HepG2 (cell line): ENCODE measurements at regions not wholly inside any gene's neighbourhood (a gene's known extent, or its start where the extent isn't known, plus 50 kb on each side); places are given as distances from the start of the nearest gene placed in this dataset.

Experiments used
- ATAC-seq: fragments of 200-7000 bp; cut with Tn5 transposase; 3 replicates; pipeline ENCODE4 v1.9.1; 2020; ENCODE audit warnings: mild to moderate bottlenecking, moderate library complexity
- BruUV-seq: library from RNA; stranded (reverse); fragments of 400-500 nt; replicated peaks from 2 replicates; lab custom pipeline; 2021; lab: Mats Ljungman, UMichigan
- CTCF ChIA-PET: fragments of 300-600 bp; formaldehyde crosslinking; extraction: SDS; loops from one replicate; lab custom pipeline; 2021; ENCODE audit warnings: low total read pairs, inconsistent platforms, low intra/inter-chr PET ratio; lab: Yijun Ruan, JAX
- POLR2A ChIA-PET: fragments of 350-600 bp; sonication (Branson Sonifier 250); formaldehyde crosslinking; loops from one replicate; lab custom pipeline; 2020; ENCODE audit warnings: antibody characterized with exemption, inconsistent platforms; lab: Yijun Ruan, JAX
- DNase-seq: peaks from one replicate; pipeline ENCODE4 v3.0.0-alpha.2; 2015; ENCODE audit warnings: low spot score
- FAIRE-seq: peaks from 3 replicates; lab custom pipeline; 2011; peaks lifted over from hg19 to GRCh38; lab: Jason Lieb, UNC
- H2AFZ ChIP-seq: one replicate; pipeline ENCODE4 v1.6.1; 2011; ENCODE audit warnings: low read length, inconsistent platforms
- H3K27ac ChIP-seq: fragments of 300-600 bp; 3 replicates; pipeline ENCODE4 v1.8.0; 2011; ENCODE audit warnings: mixed run types, mild to moderate bottlenecking, mixed read lengths, low read length, inconsistent platforms; ENCODE audit not compliant: insufficient read depth; ENCODE audit errors: extremely low read length
- H3K27me3 ChIP-seq, 2 experiments: fragments of 200-600 bp in 1 of 2; 2 replicates in 1 of 2; 3 replicates in 1 of 2; pipeline versions ENCODE4 v1.6.0 to v1.8.0; 2011; ENCODE audit warnings: low read length in 2 of 2, mild to moderate bottlenecking in 2 of 2, moderate library complexity in 2 of 2, inconsistent platforms in 1 of 2; ENCODE audit not compliant: insufficient read depth in 2 of 2, control insufficient read depth in 1 of 2
- H3K36me3 ChIP-seq, 2 experiments: fragments of 200-600 bp in 1 of 2; replicated peaks in 1 of 2; 2 replicates in 1 of 2; 3 replicates in 1 of 2; pipeline versions ENCODE4 v1.5.1 to v1.8.0; 2011; ENCODE audit warnings: low read length in 2 of 2, inconsistent platforms in 1 of 2; ENCODE audit not compliant: insufficient read depth in 2 of 2, control insufficient read depth in 1 of 2
- H3K4me1 ChIP-seq: 2 replicates; pipeline ENCODE4 v1.5.1; 2012; ENCODE audit warnings: low read length, inconsistent platforms; ENCODE audit not compliant: insufficient read depth
- H3K4me2 ChIP-seq: 2 replicates; pipeline ENCODE4 v1.6.0; 2011; ENCODE audit warnings: low read depth, low read length, inconsistent platforms
- H3K4me3 ChIP-seq, 3 experiments: fragments of 200-600 bp in 1 of 3; sonication (generic), shearing (Covaris generic) in 1 of 3; replicated peaks in 1 of 3; 2 replicates each; pipeline ENCODE4 v1.5.1; 2011 to 2016; ENCODE audit warnings: low read length in 3 of 3, inconsistent platforms in 2 of 3, low read depth in 2 of 3, mild to moderate bottlenecking in 2 of 3, control low read depth in 1 of 3, mixed read lengths in 1 of 3; ENCODE audit not compliant: insufficient read depth in 1 of 3
- H3K79me2 ChIP-seq: one replicate; pipeline ENCODE4 v1.6.1; 2011; ENCODE audit warnings: low read length, inconsistent platforms; ENCODE audit not compliant: insufficient read depth
- H3K9ac ChIP-seq: 2 replicates; pipeline ENCODE4 v1.6.0; 2011; ENCODE audit warnings: mild to moderate bottlenecking, low read depth, low read length, inconsistent platforms; ENCODE audit not compliant: insufficient read depth
- H3K9me3 ChIP-seq: 2 replicates; pipeline ENCODE4 v1.5.1; 2012; ENCODE audit warnings: mild to moderate bottlenecking, low read length
- H4K20me1 ChIP-seq: 2 replicates; pipeline ENCODE4 v1.6.0; 2011; ENCODE audit warnings: inconsistent platforms, mild to moderate bottlenecking, low read length, moderate library complexity; ENCODE audit not compliant: insufficient read depth
- CBX2 ChIP-seq, 2 experiments: fragments of 200-600 bp in 1 of 2; sonication (generic); formaldehyde crosslinking in 1 of 2; IDR thresholded peaks; 2 replicates each; pipeline versions ENCODE4 v1.7.0 to v1.8.1; 2018 to 2022; ENCODE audit warnings: low read depth in 2 of 2, low read length in 1 of 2, mild to moderate bottlenecking in 1 of 2, missing genetic modification reagents in 1 of 2
- ERF ChIP-seq: IDR thresholded peaks from 2 replicates; pipeline ENCODE4 v1.6.1; 2018; ENCODE audit warnings: missing biosample characterization, missing genetic modification reagents
- GATAD2A ChIP-seq: IDR thresholded peaks from 2 replicates; pipeline ENCODE4 v1.6.1; 2016
- KLF15 ChIP-seq: sonication (generic); formaldehyde crosslinking; IDR thresholded peaks from 2 replicates; pipeline ENCODE4 v1.8.1; 2023; ENCODE audit warnings: borderline replicate concordance, mild to moderate bottlenecking, inconsistent platforms, missing genetic modification reagents, mixed read lengths
- MYNN ChIP-seq: sonication (generic); formaldehyde crosslinking; IDR thresholded peaks from 2 replicates; pipeline ENCODE4 v1.4.0; 2020; ENCODE audit warnings: mild to moderate bottlenecking, low read depth, missing genetic modification reagents
- NFE2 ChIP-seq: sonication (generic); formaldehyde crosslinking; IDR thresholded peaks from 2 replicates; pipeline ENCODE4 v1.4.0; 2020; ENCODE audit warnings: missing genetic modification reagents
- NPAS2 ChIP-seq: sonication (generic); formaldehyde crosslinking; IDR thresholded peaks from 2 replicates; pipeline ENCODE4 v1.8.0; 2022; ENCODE audit warnings: mild to moderate bottlenecking, missing genetic modification reagents, borderline replicate concordance
- NR2F1 ChIP-seq, 2 experiments: fragments of 450-650 bp in 1 of 2; formaldehyde crosslinking in 1 of 2; IDR thresholded peaks; 2 replicates each; pipeline versions ENCODE4 v1.5.0 to v1.6.1; 2016 to 2020; ENCODE audit warnings: mild to moderate bottlenecking in 1 of 2, missing compliant biosample characterization in 1 of 2, missing genetic modification reagents in 1 of 2, moderate library complexity in 1 of 2
- RARA ChIP-seq: IDR thresholded peaks from 2 replicates; pipeline ENCODE4 v1.6.1; 2016; ENCODE audit warnings: missing genetic modification reagents, missing compliant biosample characterization
- SIN3B ChIP-seq: fragments of 150-350 bp; IDR thresholded peaks from 2 replicates; pipeline ENCODE4 v1.6.1; 2014; ENCODE audit warnings: low read length
- SIX1 ChIP-seq: sonication (generic); formaldehyde crosslinking; IDR thresholded peaks from 2 replicates; pipeline ENCODE4 v1.4.0; 2020; ENCODE audit warnings: missing genetic modification reagents, borderline replicate concordance
- SNRNP70 ChIP-seq: fragments of 200-400 bp; formaldehyde crosslinking; IDR thresholded peaks from 2 replicates; pipeline ENCODE4 v1.6.1; 2017; ENCODE audit warnings: mild to moderate bottlenecking, low read depth, low read length, moderate library complexity
- SOX13 ChIP-seq, 3 experiments: fragments of 450-650 bp in 1 of 3; sonication (generic) in 1 of 3; formaldehyde crosslinking in 1 of 3; IDR thresholded peaks in 2 of 3; conservative IDR thresholded peaks in 1 of 3; 2 replicates each; pipeline versions ENCODE4 v1.5.0 to v1.6.1; 2016 to 2020; ENCODE audit warnings: antibody characterized with exemption in 1 of 3, mild to moderate bottlenecking in 1 of 3, missing compliant biosample characterization in 1 of 3, missing genetic modification reagents in 1 of 3, moderate library complexity in 1 of 3
- ZNF263 ChIP-seq: sonication (generic); formaldehyde crosslinking; IDR thresholded peaks from 2 replicates; pipeline ENCODE4 v1.4.0; 2020; ENCODE audit warnings: missing genetic modification reagents
- ZNF468 ChIP-seq: sonication (generic); formaldehyde crosslinking; IDR thresholded peaks from 2 replicates; pipeline ENCODE4 v1.8.0; 2022; ENCODE audit warnings: mild to moderate bottlenecking, moderate library complexity, missing genetic modification reagents
- ZSCAN29 ChIP-seq: sonication (generic); formaldehyde crosslinking; conservative IDR thresholded peaks from 2 replicates; pipeline ENCODE4 v1.4.0; 2020; ENCODE audit warnings: mild to moderate bottlenecking, missing genetic modification reagents
- WGBS: methylation state at CpG from one replicate; pipeline ENCODE4 v1.1.6; 2017; ENCODE audit warnings: low lambda C conversion rate; 5-methylcytosine and 5-hydroxymethylcytosine counted together
- in situ Hi-C: cut with HindIII; loops from 2 replicates; pipeline ENCODE4 v1.10.0; 2017; ENCODE audit warnings: low pct_unique_long_range_greater_than_20kb; ENCODE audit not compliant: extremely low pct_ligation_motif_present
- intact Hi-C: fragments of 100-400 bp; cut with micrococcal nuclease; formaldehyde crosslinking; loops from one replicate; pipeline ENCODE4 v1.10.0; 2022; ENCODE audit not compliant: unreplicated experiment
- TF ChIP-seq, protein P1 (sequence below): sonication (generic); formaldehyde crosslinking; IDR thresholded peaks from 2 replicates; pipeline ENCODE4 v1.4.0; 2020; ENCODE audit warnings: missing genetic modification reagents

- no peak for FAIRE-seq
- H3K4me3 ChIP-seq: no peak overlapping the region
- H3K9ac ChIP-seq: no peak overlapping the region
- no peaks in the 10 kb centered on the region for H3K9me3 ChIP-seq
- no peaks in the 10 kb centered on the region for H3K79me2 ChIP-seq
- CTCF ChIA-PET: no interaction called here
- H2AFZ ChIP-seq: no peak overlapping the region
- intact Hi-C loops (no loop called here), in situ Hi-C loops (no loop called here)
- H4K20me1 ChIP-seq: no peaks in the 10 kb centered on the region
- no peak for DNase-seq
- no peaks in the 10 kb centered on the region for H3K4me1 ChIP-seq
- no peak overlapping the region for H3K27ac ChIP-seq
- H3K36me3 ChIP-seq: no peaks in the 10 kb centered on the region
- WGBS: 6% methylated on average over 3 of the region's 3 CpGs
- no peak overlapping the region for H3K4me2 ChIP-seq
- no TSS peak for BruUV-seq
- no peak for ATAC-seq
- H3K27me3 ChIP-seq: peaks cover 0 to 6% of the 10 kb centered on the region in 2 experiments; a peak in 1 of 5 replicates
- POLR2A ChIA-PET: no interaction called here
- no peak for TF ChIP-seq GATAD2A (CRISPR knock-in tag)
- TF ChIP-seq, all 625 proteins: peak for 0
Observed at GRCh38 chr12:112617153-112617505, 174.4 kb upstream of the RPH3A start.

DNA sequence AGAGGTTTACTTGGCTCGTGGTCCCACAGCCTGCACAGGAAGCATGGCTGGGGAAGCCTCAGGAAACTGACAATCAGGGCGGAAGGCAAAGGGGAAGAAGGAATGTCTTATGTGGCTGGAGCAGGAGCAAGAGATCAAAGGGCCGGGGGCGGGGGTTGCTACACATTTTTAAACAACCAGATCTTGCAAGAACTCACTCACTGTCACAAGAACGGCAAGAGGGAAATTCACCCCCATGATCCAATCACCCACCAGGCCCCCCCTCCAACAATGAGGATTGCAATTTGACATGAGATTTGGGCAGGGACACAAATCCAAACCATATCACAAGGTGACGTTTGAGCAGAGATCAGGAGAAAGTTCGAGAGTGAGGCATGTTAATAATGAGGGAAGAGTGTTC is 163.7 kb upstream of the RPH3A start:
- ATAC-seq: no peak
- BruUV-seq: no TSS peak
- no peak overlapping the region for H2AFZ ChIP-seq
- no peaks in the 10 kb centered on the region for H4K20me1 ChIP-seq
- ChIA-PET CTCF (no interaction called here), POLR2A (no interaction called here)
- intact Hi-C loops (no loop called here), in situ Hi-C loops (no loop called here)
- no peaks in the 10 kb centered on the region for H3K79me2 ChIP-seq
- no peak overlapping the region for H3K4me3 ChIP-seq
- 4% methylated on average over 7 of the region's 7 CpGs for WGBS
- H3K4me2 ChIP-seq: no peak overlapping the region
- no peaks in the 10 kb centered on the region for H3K27me3 ChIP-seq
- no peak for DNase-seq
- H3K9me3 ChIP-seq: no peaks in the 10 kb centered on the region
- H3K4me1 ChIP-seq: peaks cover 8% of the 10 kb centered on the region; the same call in 1 of the 2 replicates
- no peak overlapping the region for H3K9ac ChIP-seq
- H3K36me3 ChIP-seq: no peaks in the 10 kb centered on the region
- no peak overlapping the region for H3K27ac ChIP-seq
- no peak for FAIRE-seq
- TF ChIP-seq, protein P1, sequence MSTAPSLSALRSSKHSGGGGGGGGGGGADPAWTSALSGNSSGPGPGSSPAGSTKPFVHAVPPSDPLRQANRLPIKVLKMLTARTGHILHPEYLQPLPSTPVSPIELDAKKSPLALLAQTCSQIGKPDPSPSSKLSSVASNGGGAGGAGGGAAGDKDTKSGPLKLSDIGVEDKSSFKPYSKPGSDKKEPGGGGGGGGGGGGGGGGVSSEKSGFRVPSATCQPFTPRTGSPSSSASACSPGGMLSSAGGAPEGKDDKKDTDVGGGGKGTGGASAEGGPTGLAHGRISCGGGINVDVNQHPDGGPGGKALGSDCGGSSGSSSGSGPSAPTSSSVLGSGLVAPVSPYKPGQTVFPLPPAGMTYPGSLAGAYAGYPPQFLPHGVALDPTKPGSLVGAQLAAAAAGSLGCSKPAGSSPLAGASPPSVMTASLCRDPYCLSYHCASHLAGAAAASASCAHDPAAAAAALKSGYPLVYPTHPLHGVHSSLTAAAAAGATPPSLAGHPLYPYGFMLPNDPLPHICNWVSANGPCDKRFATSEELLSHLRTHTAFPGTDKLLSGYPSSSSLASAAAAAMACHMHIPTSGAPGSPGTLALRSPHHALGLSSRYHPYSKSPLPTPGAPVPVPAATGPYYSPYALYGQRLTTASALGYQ (CRISPR knock-in tag): no peak
- TF ChIP-seq MYNN (CRISPR knock-in tag) (no peak), NFE2 (CRISPR knock-in tag) (no peak), NPAS2 (CRISPR knock-in tag) (no peak), ZNF263 (no peak), KLF15 (CRISPR knock-in tag) (no peak), ZSCAN29 (CRISPR knock-in tag) (no peak), ZNF468 (CRISPR knock-in tag) (no peak), ERF (CRISPR knock-in tag) (no peak), CBX2 (IDR thresholded peaks at IDR 0.05; ENCODE audit: low read depth, low read length) (no peak), CBX2 (CRISPR knock-in tag; IDR thresholded peaks at IDR 0.05; ENCODE audit: low read depth) (no peak), SIX1 (CRISPR knock-in tag) (no peak), NR2F1 (CRISPR knock-in tag; IDR thresholded peaks at IDR 0.05) (no peak), SIN3B (no peak), RARA (CRISPR knock-in tag) (no peak), SOX13 (IDR thresholded peaks at IDR 0.05) (no peak), SOX13 (CRISPR knock-in tag; conservative IDR thresholded peaks at IDR 0.05 in 1 of 2, IDR thresholded peaks at IDR 0.05 in 1 of 2) (no peak), SNRNP70 (no peak)
